Prostate gland (tissue), 2 donors: ENCODE measurements at regions not wholly inside any gene's neighbourhood (a gene's known extent, or its start where the extent isn't known, plus 50 kb on each side); places are given as distances from the start of the nearest gene placed in this dataset.
"Not testable (repeated sequence)": the region's sequence is repeated elsewhere in the genome, so short reads cannot be mapped to it uniquely, and the experiment has no call there.

Experiments used
- DNase-seq: peaks from one replicate; pipeline ENCODE4 v3.0.0-alpha.2; 2019; ENCODE audit warnings: low spot score
- H3K27ac ChIP-seq, 2 donors: fragments of 200-600 bp; sonication (generic); 2 replicates each; pipeline ENCODE4 v1.5.1; 2017 to 2019
- H3K27me3 ChIP-seq: fragments of 200-600 bp; sonication (generic); replicated peaks from 2 replicates; pipeline ENCODE4 v1.5.1; 2019; ENCODE audit not compliant: insufficient read depth
- H3K36me3 ChIP-seq, 2 donors: fragments of 200-600 bp; sonication (generic); 1 replicate in 1 of 2; 2 replicates in 1 of 2; pipeline versions ENCODE4 v1.5.1 to v1.8.1; 2017 to 2019
- H3K4me1 ChIP-seq: fragments of 200-600 bp; sonication (generic); replicated peaks from 2 replicates; pipeline ENCODE4 v1.5.1; 2019
- H3K4me3 ChIP-seq, 2 donors: fragments of 200-600 bp; sonication (generic); 2 replicates each; pipeline ENCODE4 v1.5.1; 2017 to 2019
- H3K9me3 ChIP-seq: fragments of 200-600 bp; sonication (generic); 2 replicates; pipeline ENCODE4 v1.5.1; 2017
- CTCF ChIP-seq, 4 experiments: fragments of 200-600 bp in 2 of 4; fragments of 450-650 bp in 2 of 4; sonication (generic) in 2 of 4; IDR thresholded peaks; 1 replicate in 3 of 4; 2 replicates in 1 of 4; pipeline ENCODE4 v1.5.1; 2016 to 2019; ENCODE audit warnings: antibody characterized with exemption in 4 of 4, mild to moderate bottlenecking in 2 of 4, moderate library complexity in 2 of 4
- POLR2A ChIP-seq: fragments of 450-650 bp; IDR thresholded peaks from one replicate; pipeline ENCODE4 v1.6.1; 2016; ENCODE audit warnings: antibody characterized with exemption, mild to moderate bottlenecking
- POLR2AphosphoS5 ChIP-seq: sonication (generic); formaldehyde crosslinking; IDR thresholded peaks from one replicate; pipeline ENCODE4 v1.6.1; 2017; ENCODE audit warnings: antibody characterized with exemption
- WGBS: methylation state at CpG from one replicate; pipeline ENCODE4 v1.1.5; 2018; 5-methylcytosine and 5-hydroxymethylcytosine counted together
- intact Hi-C: fragments of 100-400 bp; cut with DNase I; formaldehyde crosslinking; loops from one replicate; pipeline ENCODE4 v1.14.2; 2022

DNA sequence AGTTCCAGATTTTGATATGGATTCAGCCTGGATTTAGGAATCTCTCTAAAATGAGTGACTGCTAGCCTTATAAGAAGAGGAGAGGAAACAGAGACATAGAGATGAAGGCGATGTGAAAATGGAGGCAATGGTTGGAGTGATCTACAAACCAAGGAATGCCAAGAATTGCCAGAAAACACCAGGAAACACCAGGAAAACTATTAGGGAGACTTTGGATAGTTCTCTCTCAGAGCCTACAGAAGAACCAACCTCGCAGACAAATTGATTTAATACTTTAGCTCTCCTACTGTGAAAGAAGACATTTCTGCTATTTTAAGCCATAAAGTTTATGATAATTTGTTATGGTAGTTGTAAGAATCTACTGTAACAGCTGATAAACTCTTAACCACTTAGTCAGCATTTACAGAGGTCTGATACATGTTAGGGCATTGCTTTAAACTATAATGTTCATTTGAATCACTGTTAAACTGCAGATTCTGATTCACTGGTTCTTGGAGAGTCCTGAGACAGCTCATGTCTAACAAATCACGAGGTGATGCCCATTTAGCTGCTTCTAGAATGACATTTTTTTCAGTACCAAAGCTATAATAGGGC lies 1702.6 kb upstream of the LRRTM1 start:
- no peaks in the 10 kb centered on the region for H3K27me3 ChIP-seq
- no peaks in the 10 kb centered on the region for H3K4me1 ChIP-seq
- H3K27ac ChIP-seq: no peak overlapping the region
- intact Hi-C loops: no loop called here
- no peaks in the 10 kb centered on the region for H3K36me3 ChIP-seq
- TF ChIP-seq POLR2A: no peak
- TF ChIP-seq POLR2AphosphoS5: no peak
- TF ChIP-seq CTCF (IDR thresholded peaks at IDR 0.05): no peak
- no peak overlapping the region for H3K4me3 ChIP-seq
- 56% methylated on average over 3 of the region's 3 CpGs for WGBS
- DNase-seq: no peak
- H3K9me3 ChIP-seq: no peaks in the 10 kb centered on the region

GRCh38 chr2:82005889-82006288 lies 1701.3 kb upstream of the LRRTM1 start:
- H3K4me3 ChIP-seq, H3K36me3 ChIP-seq, DNase-seq, intact Hi-C loops, H3K27ac ChIP-seq, H3K4me1 ChIP-seq, H3K9me3 ChIP-seq, H3K27me3 ChIP-seq: not testable (repeated sequence)
- WGBS: 80% methylated on average over 5 of the region's 5 CpGs

- no peak for DNase-seq
- H3K4me3 ChIP-seq: no peak overlapping the region
- no peak overlapping the region for H3K27ac ChIP-seq
- TF ChIP-seq POLR2A (no peak), POLR2AphosphoS5 (no peak), CTCF (IDR thresholded peaks at IDR 0.05) (no peak)
- 71% methylated on average over 4 of the region's 4 CpGs for WGBS
- intact Hi-C loops: no loop called here
- H3K4me1 ChIP-seq: no peaks in the 10 kb centered on the region
- H3K27me3 ChIP-seq: no peaks in the 10 kb centered on the region
- H3K9me3 ChIP-seq: no peaks in the 10 kb centered on the region
- no peaks in the 10 kb centered on the region for H3K36me3 ChIP-seq
Measured at GRCh38 chr2:82001614-82002013, 1697.1 kb upstream of the LRRTM1 start.

DNA sequence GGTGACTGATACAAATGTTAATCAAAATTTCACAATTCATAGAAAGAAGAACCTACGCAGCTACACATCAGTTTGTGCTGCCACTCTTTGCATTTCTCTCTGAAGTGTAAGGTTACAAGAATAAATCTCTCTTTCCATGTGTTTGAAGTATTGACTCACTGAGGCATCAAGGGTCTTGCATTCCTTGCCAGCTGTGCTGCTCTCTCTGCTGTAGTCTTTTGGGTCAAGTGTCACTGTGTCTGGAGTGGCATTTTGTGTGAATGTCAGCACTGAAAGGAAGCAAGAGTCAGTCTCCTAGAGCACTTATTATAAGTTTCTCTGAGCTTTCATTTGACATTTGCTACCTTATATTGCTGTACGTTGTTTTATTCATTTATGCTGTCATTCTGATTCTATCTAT lies 1696.1 kb upstream of the LRRTM1 start:
- no peaks in the 10 kb centered on the region for H3K4me1 ChIP-seq
- H3K27me3 ChIP-seq: no peaks in the 10 kb centered on the region
- H3K9me3 ChIP-seq: no peaks in the 10 kb centered on the region
- no peak overlapping the region for H3K4me3 ChIP-seq
- intact Hi-C loops: no loop called here
- no peaks in the 10 kb centered on the region for H3K36me3 ChIP-seq
- TF ChIP-seq CTCF (IDR thresholded peaks at IDR 0.05) (no peak), POLR2A (no peak), POLR2AphosphoS5 (no peak)
- no peak for DNase-seq
- no peak overlapping the region for H3K27ac ChIP-seq
- 82% methylated on average over 2 of the region's 2 CpGs for WGBS

- TF ChIP-seq POLR2A (no peak), POLR2AphosphoS5 (no peak), CTCF (IDR thresholded peaks at IDR 0.05) (no peak)
- H3K4me3 ChIP-seq: no peak overlapping the region
- H3K27ac ChIP-seq: no peak overlapping the region
- DNase-seq: no peak
- no peaks in the 10 kb centered on the region for H3K9me3 ChIP-seq
- no peaks in the 10 kb centered on the region for H3K36me3 ChIP-seq
- no peaks in the 10 kb centered on the region for H3K27me3 ChIP-seq
- WGBS: 83% methylated on average over 3 of the region's 3 CpGs
- intact Hi-C loops: no loop called here
- no peaks in the 10 kb centered on the region for H3K4me1 ChIP-seq
Measured at GRCh38 chr2:81996332-81996731, 1691.8 kb upstream of the LRRTM1 start.
